ENCODE measurements at regions not wholly inside any gene's neighbourhood (a gene's known extent, or its start where the extent isn't known, plus 50 kb on each side); places are given as distances from the start of the nearest gene placed in this dataset.

DNA sequence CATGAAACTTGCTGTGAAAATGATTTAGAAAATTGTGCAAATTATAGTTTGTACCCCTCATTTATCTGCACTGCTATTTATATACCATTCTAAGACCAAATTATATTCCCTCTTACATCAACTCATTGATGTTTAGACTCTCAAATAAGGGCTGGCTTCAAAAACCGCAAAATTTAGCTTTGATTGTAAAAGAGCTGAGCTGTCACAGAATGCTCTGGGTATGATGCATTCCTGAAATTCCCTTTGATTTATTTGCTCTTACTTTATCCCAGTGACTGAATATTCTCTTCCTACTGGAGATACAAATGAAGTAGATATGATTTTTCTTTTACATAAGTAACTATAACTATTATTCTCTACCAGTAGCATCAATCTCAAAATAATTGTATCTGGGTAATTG, 78.0 kb upstream of the TMTC2 start:
- TF ChIP-seq RAD21 (IDR thresholded peaks at IDR 0.05; ENCODE audit: low read depth) (no peak), TAF1 (IDR thresholded peaks at IDR 0.05; ENCODE audit: low read depth) (no peak), CEBPB (IDR thresholded peaks at IDR 0.05) (no peak), YY1 (IDR thresholded peaks at IDR 0.05; ENCODE audit: low read depth) (no peak), EP300 (IDR thresholded peaks at IDR 0.05; ENCODE audit: borderline replicate concordance) (no peak), CREB1 (IDR thresholded peaks at IDR 0.05; ENCODE audit: low read depth) (no peak), TCF12 (IDR thresholded peaks at IDR 0.05; ENCODE audit: low read depth) (no peak), EGR1 (IDR thresholded peaks at IDR 0.05) (no peak), NFIC (IDR thresholded peaks at IDR 0.05) (no peak)
- TF ChIP-seq, protein P1, sequence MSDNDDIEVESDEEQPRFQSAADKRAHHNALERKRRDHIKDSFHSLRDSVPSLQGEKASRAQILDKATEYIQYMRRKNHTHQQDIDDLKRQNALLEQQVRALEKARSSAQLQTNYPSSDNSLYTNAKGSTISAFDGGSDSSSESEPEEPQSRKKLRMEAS (IDR thresholded peaks at IDR 0.05): no peak
